Trophoblast cell (in vitro differentiated cells and primary cell): ENCODE measurements at regions not wholly inside any gene's neighbourhood (a gene's known extent, or its start where the extent isn't known, plus 50 kb on each side); places are given as distances from the start of the nearest gene placed in this dataset.

Source experiments
- DNase-seq, 2 donors: peaks; one replicate each; pipeline ENCODE4 v3.0.0-alpha.2; 2016
- H2AFZ ChIP-seq: 2 replicates; pipeline ENCODE4 v1.6.1; 2013; ENCODE audit warnings: low read length, moderate library complexity, mild to moderate bottlenecking; ENCODE audit not compliant: insufficient read depth, poor library complexity
- H2AK5ac ChIP-seq: 2 replicates; pipeline ENCODE4 v1.6.1; 2013; ENCODE audit warnings: mild to moderate bottlenecking, low read length
- H2BK120ac ChIP-seq: 2 replicates; pipeline ENCODE4 v1.6.1; 2013; ENCODE audit warnings: low read length, mild to moderate bottlenecking, moderate library complexity; ENCODE audit not compliant: insufficient read depth, poor library complexity
- H2BK12ac ChIP-seq: 2 replicates; pipeline ENCODE4 v1.6.1; 2013; ENCODE audit warnings: mild to moderate bottlenecking, low read length, moderate library complexity
- H2BK5ac ChIP-seq: 2 replicates; pipeline ENCODE4 v1.6.1; 2013; ENCODE audit warnings: low read length, low read depth, moderate library complexity, mild to moderate bottlenecking; ENCODE audit not compliant: poor library complexity
- H3K14ac ChIP-seq: 2 replicates; pipeline ENCODE4 v1.6.1; 2013; ENCODE audit warnings: mild to moderate bottlenecking, low read length
- H3K18ac ChIP-seq: 2 replicates; pipeline ENCODE4 v1.6.1; 2013; ENCODE audit warnings: mild to moderate bottlenecking, low read length
- H3K23ac ChIP-seq: 2 replicates; pipeline ENCODE4 v1.6.1; 2013; ENCODE audit warnings: low read length
- H3K27ac ChIP-seq: 2 replicates; pipeline ENCODE4 v1.5.1; 2013; ENCODE audit warnings: low read depth, mild to moderate bottlenecking, inconsistent platforms, low read length, moderate library complexity
- H3K27me3 ChIP-seq: 2 replicates; pipeline ENCODE4 v1.6.1; 2013; ENCODE audit warnings: inconsistent platforms, mild to moderate bottlenecking, low read length, moderate library complexity; ENCODE audit not compliant: insufficient read depth
- H3K36me3 ChIP-seq, 2 experiments: 1 replicate in 1 of 2; 2 replicates in 1 of 2; pipeline ENCODE4 v1.6.1; 2013; ENCODE audit warnings: low read length in 2 of 2, mild to moderate bottlenecking in 2 of 2, moderate library complexity in 1 of 2; ENCODE audit not compliant: insufficient read depth in 2 of 2, control insufficient read depth in 1 of 2
- H3K4ac ChIP-seq: 2 replicates; pipeline ENCODE4 v1.6.1; 2013; ENCODE audit warnings: low read depth, mild to moderate bottlenecking, low read length, moderate library complexity
- H3K4me1 ChIP-seq, 2 experiments: 1 replicate in 1 of 2; 2 replicates in 1 of 2; pipeline ENCODE4 v1.6.1; 2013; ENCODE audit warnings: low read length in 2 of 2, mild to moderate bottlenecking in 2 of 2, moderate library complexity in 1 of 2; ENCODE audit not compliant: insufficient read depth in 2 of 2, control insufficient read depth in 1 of 2
- H3K4me2 ChIP-seq: 2 replicates; pipeline ENCODE4 v1.6.1; 2013; ENCODE audit warnings: inconsistent platforms, mild to moderate bottlenecking, low read length, moderate library complexity
- H3K4me3 ChIP-seq: 2 replicates; pipeline ENCODE4 v1.5.1; 2013; ENCODE audit warnings: mild to moderate bottlenecking, low read depth, low read length, inconsistent platforms
- H3K79me1 ChIP-seq: one replicate; pipeline ENCODE4 v1.6.1; 2013; ENCODE audit warnings: low read length
- H3K79me2 ChIP-seq: 2 replicates; pipeline ENCODE4 v1.6.1; 2013; ENCODE audit warnings: low read length, mild to moderate bottlenecking; ENCODE audit not compliant: control insufficient read depth, insufficient read depth, poor library complexity
- H3K9ac ChIP-seq: 2 replicates; pipeline ENCODE4 v1.6.1; 2013; ENCODE audit warnings: mild to moderate bottlenecking, low read length
- H3K9me3 ChIP-seq: 2 replicates; pipeline ENCODE4 v1.6.1; 2013; ENCODE audit warnings: low read depth, mild to moderate bottlenecking, control low read depth, inconsistent platforms, low read length; ENCODE audit not compliant: insufficient read depth
- H4K12ac ChIP-seq: 2 replicates; pipeline ENCODE4 v1.6.1; 2013; ENCODE audit warnings: low read depth, mild to moderate bottlenecking, low read length, moderate library complexity
- H4K8ac ChIP-seq: 2 replicates; pipeline ENCODE4 v1.6.1; 2013; ENCODE audit warnings: low read depth, mild to moderate bottlenecking, low read length, moderate library complexity
- H4K91ac ChIP-seq: one replicate; pipeline ENCODE4 v1.6.1; 2013; ENCODE audit warnings: low read depth, mild to moderate bottlenecking, low read length, moderate library complexity
- WGBS: extraction: QIAGEN DNeasy Blood & Tissue Kit; methylation state at CpG from one replicate; pipeline ENCODE4 v1.1.7; 2013; ENCODE audit warnings: missing lambda C conversion rate; ENCODE audit not compliant: insufficient read length, insufficient coverage; ENCODE audit errors: extremely low coverage; 5-methylcytosine and 5-hydroxymethylcytosine counted together

DNA sequence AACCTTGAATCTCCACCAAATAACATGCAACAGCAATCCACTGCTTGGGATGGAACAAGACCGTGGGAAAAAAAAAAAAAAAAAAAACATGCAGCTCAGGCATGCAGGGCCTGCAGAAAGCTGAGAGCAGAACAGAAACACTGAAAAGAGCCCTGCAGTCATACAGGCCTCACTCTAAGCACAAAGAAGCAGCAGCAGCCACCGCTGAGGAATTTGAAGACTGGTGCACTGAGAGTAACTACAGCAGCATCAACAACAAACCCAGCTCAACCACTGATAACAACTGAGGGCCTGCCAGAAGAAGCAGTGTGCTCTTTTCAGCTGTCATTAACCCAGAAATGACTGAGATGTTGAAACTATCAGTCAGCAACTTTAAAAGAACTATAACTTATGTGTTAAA lies 354.7 kb upstream of the TMTC1 start:
- Histone ChIP-seq H4K91ac (no peak overlapping the region), H2BK5ac (no peak overlapping the region), H2AFZ (peak overlapping the region; percentile 6), H4K12ac (no peak overlapping the region), H3K9me3 (no peaks in the 10 kb centered on the region), H3K27me3 (no peaks in the 10 kb centered on the region), H3K4me2 (no peak overlapping the region), H3K4ac (no peak overlapping the region), H3K36me3 (no peaks in the 10 kb centered on the region), H2AK5ac (no peak overlapping the region), H3K79me2 (no peaks in the 10 kb centered on the region), H3K4me3 (no peak overlapping the region), H3K27ac (peak overlapping the region; percentile 62), H4K8ac (no peak overlapping the region), H3K9ac (no peak overlapping the region), H3K14ac (no peak overlapping the region), H3K4me1 (peaks cover 4 to 5% of the 10 kb centered on the region in 2 experiments), H2BK120ac (no peak overlapping the region), H2BK12ac (no peak overlapping the region), H3K18ac (no peak overlapping the region), H3K79me1 (peaks cover 3% of the 10 kb centered on the region), H3K23ac (no peak overlapping the region)
- no CpG with 5 or more reads among the region's 2 CpGs for WGBS
- DNase-seq: no peak

DNA sequence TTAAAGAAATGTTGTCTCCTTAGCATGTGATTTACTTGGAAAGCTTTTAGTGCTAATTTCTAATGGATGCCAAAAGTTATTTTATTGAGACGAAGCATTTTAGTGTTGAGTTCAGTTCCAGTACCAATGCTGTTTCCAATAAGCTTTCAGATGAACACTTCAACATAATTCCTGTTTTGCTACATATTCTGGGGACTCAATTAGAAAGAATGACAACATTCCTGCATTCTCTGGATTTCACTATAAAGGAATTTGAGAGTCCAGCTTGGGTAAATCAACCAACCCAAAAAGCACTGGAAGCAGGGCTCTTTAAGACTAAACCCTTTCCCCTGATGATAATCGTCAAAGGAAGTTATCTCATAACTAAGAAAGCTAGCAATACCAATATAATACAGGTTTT lies 353.0 kb upstream of the TMTC1 start:
- H3K4me3 ChIP-seq: no peak overlapping the region
- WGBS: no CpG with 5 or more reads among the region's 2 CpGs
- DNase-seq: no peak

DNA sequence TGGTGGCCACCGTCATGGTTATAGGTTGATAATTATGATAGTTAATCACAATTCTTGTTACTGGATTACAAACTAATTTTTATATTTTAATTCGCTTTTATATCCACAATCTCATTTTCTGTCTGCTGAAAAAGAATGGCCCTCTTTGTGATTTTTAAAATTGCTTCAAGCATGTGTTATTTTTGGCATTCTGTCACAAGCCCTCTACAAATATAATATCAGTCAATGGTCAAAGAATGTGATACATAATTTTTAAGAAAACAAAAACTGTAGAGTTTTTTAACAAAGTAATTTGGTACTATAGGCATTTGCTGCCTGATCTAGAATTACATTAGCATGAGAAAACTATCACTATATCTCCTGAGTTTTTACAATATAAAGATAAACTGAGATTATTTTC lies 352.0 kb upstream of the TMTC1 start:
- no peak overlapping the region for H2BK120ac ChIP-seq
- no peak overlapping the region for H3K4me3 ChIP-seq
- H3K36me3 ChIP-seq: no peaks in the 10 kb centered on the region
- no peak overlapping the region for H3K23ac ChIP-seq
- H3K4me2 ChIP-seq: no peak overlapping the region
- H2BK12ac ChIP-seq: no peak overlapping the region
- no peak for DNase-seq
- H4K8ac ChIP-seq: no peak overlapping the region
- no peak overlapping the region for H3K4ac ChIP-seq
- no CpG with 5 or more reads among the region's 2 CpGs for WGBS
- no peak overlapping the region for H4K91ac ChIP-seq
- no peak overlapping the region for H3K18ac ChIP-seq
- no peak overlapping the region for H4K12ac ChIP-seq
- no peak overlapping the region for H2AK5ac ChIP-seq
- H3K27me3 ChIP-seq: no peaks in the 10 kb centered on the region
- no peak overlapping the region for H3K14ac ChIP-seq
- no peak overlapping the region for H3K27ac ChIP-seq
- H3K9me3 ChIP-seq: no peaks in the 10 kb centered on the region
- no peaks in the 10 kb centered on the region for H3K79me2 ChIP-seq
- H2AFZ ChIP-seq: no peak overlapping the region
- no peak overlapping the region for H3K9ac ChIP-seq
- no peak overlapping the region for H2BK5ac ChIP-seq
- H3K79me1 ChIP-seq: peaks cover 3% of the 10 kb centered on the region
- peaks cover 4 to 5% of the 10 kb centered on the region in 2 experiments for H3K4me1 ChIP-seq

More for the DNA sequence above, 353.0 kb upstream of the TMTC1 start:
- Histone ChIP-seq H3K4me1 (peaks cover 4 to 5% of the 10 kb centered on the region in 2 experiments), H4K91ac (no peak overlapping the region), H3K14ac (no peak overlapping the region), H3K79me1 (peaks cover 3% of the 10 kb centered on the region), H3K9me3 (no peaks in the 10 kb centered on the region), H4K8ac (no peak overlapping the region), H2AFZ (no peak overlapping the region), H4K12ac (no peak overlapping the region), H2BK5ac (no peak overlapping the region), H3K18ac (no peak overlapping the region), H2AK5ac (no peak overlapping the region), H3K4ac (no peak overlapping the region), H3K4me2 (no peak overlapping the region), H3K23ac (no peak overlapping the region), H3K27me3 (no peaks in the 10 kb centered on the region), H3K9ac (no peak overlapping the region), H2BK120ac (no peak overlapping the region), H3K79me2 (no peaks in the 10 kb centered on the region), H3K27ac (no peak overlapping the region), H2BK12ac (no peak overlapping the region), H3K36me3 (no peaks in the 10 kb centered on the region)

DNA sequence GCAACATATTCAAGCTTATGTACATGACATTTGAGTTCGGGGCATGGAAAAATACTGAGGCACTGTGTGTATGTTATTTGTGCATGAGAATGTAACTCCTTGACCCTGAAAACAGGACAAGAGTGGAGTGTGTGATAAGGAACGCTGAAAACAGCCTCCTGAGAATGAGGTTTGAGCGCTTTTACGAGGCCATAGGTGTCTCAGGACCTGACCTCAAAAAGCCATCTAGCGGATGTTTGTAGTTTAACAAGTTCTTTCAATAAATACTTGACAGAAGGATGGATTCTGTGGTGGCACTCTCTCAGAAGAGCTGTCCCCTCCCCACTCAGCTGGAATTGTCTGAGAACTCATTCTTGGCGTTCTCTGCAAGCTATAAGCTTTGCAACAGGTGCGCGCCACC lies 350.5 kb upstream of the TMTC1 start:
- H3K4me1 ChIP-seq: peaks cover 4 to 5% of the 10 kb centered on the region in 2 experiments
- peaks cover 3% of the 10 kb centered on the region for H3K79me1 ChIP-seq
- H3K4me2 ChIP-seq: no peak overlapping the region

More for the DNA sequence above, 350.5 kb upstream of the TMTC1 start:
- no peak overlapping the region for H4K91ac ChIP-seq
- H3K27ac ChIP-seq: no peak overlapping the region
- no peak overlapping the region for H2BK12ac ChIP-seq
- no peak overlapping the region for H3K4me3 ChIP-seq
- H3K4ac ChIP-seq: no peak overlapping the region
- no peak overlapping the region for H4K12ac ChIP-seq
- no peak overlapping the region for H4K8ac ChIP-seq
- H2AFZ ChIP-seq: no peak overlapping the region
- H3K9ac ChIP-seq: no peak overlapping the region
- H3K9me3 ChIP-seq: no peaks in the 10 kb centered on the region
- no peaks in the 10 kb centered on the region for H3K27me3 ChIP-seq
- H3K18ac ChIP-seq: no peak overlapping the region
- no peak overlapping the region for H3K14ac ChIP-seq
- H3K36me3 ChIP-seq: no peaks in the 10 kb centered on the region
- H2BK5ac ChIP-seq: no peak overlapping the region
- no peaks in the 10 kb centered on the region for H3K79me2 ChIP-seq
- no peak overlapping the region for H2AK5ac ChIP-seq
- no CpG with 5 or more reads among the region's 8 CpGs for WGBS
- peak in 1 of 2 donors; percentile 43 for DNase-seq
- H3K23ac ChIP-seq: no peak overlapping the region
- H2BK120ac ChIP-seq: no peak overlapping the region
